Gastrocnemius medialis (tissue), 4 donors: ENCODE measurements at regions not wholly inside any gene's neighbourhood (a gene's known extent, or its start where the extent isn't known, plus 50 kb on each side); places are given as distances from the start of the nearest gene placed in this dataset.

Source experiments
- CTCF ChIP-seq, 5 experiments: fragments of 450-650 bp in 3 of 5; fragments of 200-600 bp in 2 of 5; sonication (generic) in 2 of 5; IDR thresholded peaks in 4 of 5; conservative IDR thresholded peaks in 1 of 5; 1 replicate in 4 of 5; 2 replicates in 1 of 5; pipeline ENCODE4 v1.5.1; 2016 to 2019; ENCODE audit warnings: antibody characterized with exemption in 5 of 5, mild to moderate bottlenecking in 3 of 5, moderate library complexity in 3 of 5
- POLR2A ChIP-seq, 2 donors: fragments of 450-650 bp; IDR thresholded peaks; one replicate each; pipeline ENCODE4 v1.6.1; 2017; ENCODE audit warnings: antibody characterized with exemption in 2 of 2, mild to moderate bottlenecking in 2 of 2, moderate library complexity in 2 of 2

GRCh38 chr9:115910959-115911358 lies 242.6 kb upstream of the PAPPA start:
- TF ChIP-seq POLR2A (IDR thresholded peaks at IDR 0.05), result no peak
- TF ChIP-seq CTCF (IDR thresholded peaks at IDR 0.05 in 4 of 5, conservative IDR thresholded peaks at IDR 0.05 in 1 of 5), result no peak
